ENCODE measurements at regions not wholly inside any gene's neighbourhood (a gene's known extent, or its start where the extent isn't known, plus 50 kb on each side); places are given as distances from the start of the nearest gene placed in this dataset.

DNA sequence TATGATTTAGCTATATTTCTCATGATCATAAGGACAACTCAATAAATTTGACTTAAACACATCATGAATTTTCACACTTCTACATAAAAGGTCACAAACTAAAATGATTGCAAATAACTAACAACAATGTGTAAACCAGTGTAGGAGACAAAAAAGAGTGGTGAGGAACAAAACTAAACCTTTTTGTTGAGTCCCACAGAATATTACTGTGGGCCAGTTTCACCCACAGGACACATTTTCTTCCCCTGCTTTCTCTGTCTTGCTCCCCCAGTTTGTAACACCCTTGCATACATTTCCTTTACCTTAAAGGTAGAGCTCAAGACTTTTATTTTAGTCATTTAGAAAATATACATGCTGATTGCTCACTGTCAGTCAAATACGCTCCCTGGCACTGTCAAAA, 130.9 kb upstream of the GOLGA6L6 start:
- H3K79me2 ChIP-seq (ENCODE audit: control insufficient read depth in 1 of 2, insufficient read depth in 2 of 2, low read length in 2 of 2) = no peaks in the 10 kb centered on the region
- H2AFZ ChIP-seq (ENCODE audit: low read length) = no peak overlapping the region
- no peaks in the 10 kb centered on the region for H3K79me1 ChIP-seq (ENCODE audit: low read depth, low read length)
- no peak overlapping the region for H3K18ac ChIP-seq (ENCODE audit: extremely low read depth, low read length)
- H3K9me3 ChIP-seq (ENCODE audit: insufficient read depth in 2 of 2, low read depth in 1 of 2, low read length in 1 of 2) = peaks cover 5 to 8% of the 10 kb centered on the region in 2 experiments; a peak in 2 of 4 replicates
- no peak overlapping the region for H2BK20ac ChIP-seq (ENCODE audit: low read length)
- no peak overlapping the region for H4K91ac ChIP-seq (replicated peaks; ENCODE audit: insufficient read length, low read length)
- DNase-seq (ENCODE audit: low read depth in 1 of 2, low spot score in 2 of 2) (no peak), FAIRE-seq (no peak)
- no peak overlapping the region for H3K56ac ChIP-seq (replicated peaks; ENCODE audit: insufficient read length, low read depth, low read length)
- H3K23ac ChIP-seq (ENCODE audit: insufficient read length) = no peak overlapping the region
- no peaks in the 10 kb centered on the region for H3K27me3 ChIP-seq (replicated peaks in 1 of 4; ENCODE audit: control insufficient read depth in 3 of 4, extremely low read depth in 1 of 4, insufficient read depth in 3 of 4, low read length in 3 of 4)
- no peak overlapping the region for H2BK5ac ChIP-seq (ENCODE audit: low read depth, low read length)
- no peak overlapping the region for H2BK12ac ChIP-seq (ENCODE audit: low read depth, low read length)
- no peak overlapping the region for H3K4me3 ChIP-seq (ENCODE audit: extremely low read depth in 1 of 4, insufficient read depth in 2 of 4, low read depth in 3 of 4, low read length in 4 of 4)
- 32% methylated on average over 1 of the region's 1 CpG; no CpG with 5 or more reads in 1 of the 2 experiments for WGBS, 2 experiments (ENCODE audit: extremely low coverage in 1 of 2, insufficient coverage in 1 of 2, insufficient read length in 1 of 2, insufficient replicate concordance in 2 of 2, low coverage in 1 of 2, low lambda C conversion rate in 2 of 2, missing lambda C conversion rate in 1 of 2)
- H4K20me1 ChIP-seq (replicated peaks in 1 of 2; ENCODE audit: control insufficient read depth in 1 of 2, insufficient read depth in 2 of 2, low read length in 2 of 2) = no peaks in the 10 kb centered on the region
- no peak overlapping the region for H3K9ac ChIP-seq (replicated peaks in 1 of 4; ENCODE audit: extremely low read depth in 1 of 4, low read depth in 3 of 4, low read length in 3 of 4)
- H2BK15ac ChIP-seq (ENCODE audit: low read length) = no peak overlapping the region
- no peak overlapping the region for H2AK5ac ChIP-seq (ENCODE audit: low read depth, low read length)
- TF ChIP-seq BACH1 (IDR thresholded peaks at IDR 0.05; ENCODE audit: low read length) = no peak
- no peak for TF ChIP-seq SP4 (IDR thresholded peaks at IDR 0.05; ENCODE audit: low read length)
- no peak for TF ChIP-seq EP300 (IDR thresholded peaks at IDR 0.05; ENCODE audit: borderline replicate concordance in 1 of 2, low read depth in 2 of 2, low read length in 2 of 2)
- POLR2A ChIA-PET (ENCODE audit: partially characterized antibody) = no interaction called here
- no peak overlapping the region for H4K8ac ChIP-seq (ENCODE audit: extremely low read depth, insufficient read depth, low read length)
- CTCF ChIA-PET (ENCODE audit: partially characterized antibody) = no interaction called here
- no peaks in the 10 kb centered on the region for H3K23me2 ChIP-seq (ENCODE audit: low read depth, low read length)
- H2BK120ac ChIP-seq (replicated peaks; ENCODE audit: low read depth, low read length) = no peak overlapping the region
- H4K5ac ChIP-seq (ENCODE audit: insufficient read length, low read depth, low read length) = no peak overlapping the region
- no peak overlapping the region for H3K27ac ChIP-seq (ENCODE audit: low read depth, low read length)
- no peak overlapping the region for H3K4me2 ChIP-seq (ENCODE audit: insufficient read depth in 1 of 2, low read depth in 2 of 2, low read length in 2 of 2)
- H3K14ac ChIP-seq (ENCODE audit: insufficient read length) = no peak overlapping the region
- no peak overlapping the region for H3K4ac ChIP-seq (replicated peaks; ENCODE audit: insufficient read length, low read depth, low read length)
- no peaks in the 10 kb centered on the region for H3K4me1 ChIP-seq (replicated peaks in 1 of 4; ENCODE audit: control insufficient read depth in 3 of 4, insufficient read depth in 4 of 4, low read length in 3 of 4)
- H3K36me3 ChIP-seq (ENCODE audit: control insufficient read depth in 2 of 4, insufficient read depth in 4 of 4, low read length in 3 of 4) = no peaks in the 10 kb centered on the region

All from H1 (cell line).